Osteoblast (primary cell): ENCODE measurements at regions not wholly inside any gene's neighbourhood (a gene's known extent, or its start where the extent isn't known, plus 50 kb on each side); places are given as distances from the start of the nearest gene placed in this dataset.

Experiments
- DNase-seq: peaks from one replicate; pipeline ENCODE4 v3.0.0; 2011; ENCODE audit warnings: low spot score, mixed read lengths; ENCODE audit not compliant: insufficient read length; ENCODE audit errors: missing footprints
- H2AFZ ChIP-seq: 2 replicates; pipeline ENCODE4 v1.6.0; 2011; ENCODE audit warnings: mild to moderate bottlenecking, low read length
- H3K27ac ChIP-seq: 2 replicates; pipeline ENCODE4 v1.5.1; 2011; ENCODE audit warnings: mild to moderate bottlenecking, low read depth, low read length, moderate library complexity
- H3K27me3 ChIP-seq: 2 replicates; pipeline ENCODE4 v1.6.0; 2012; ENCODE audit warnings: mild to moderate bottlenecking, control low read depth, inconsistent platforms, low read length, moderate library complexity; ENCODE audit not compliant: insufficient read depth
- H3K36me3 ChIP-seq: 2 replicates; pipeline ENCODE4 v1.5.1; 2011; ENCODE audit warnings: mild to moderate bottlenecking, low read length, control low read depth, moderate library complexity; ENCODE audit not compliant: insufficient read depth
- H3K4me1 ChIP-seq: 2 replicates; pipeline ENCODE4 v1.5.1; 2011; ENCODE audit warnings: mild to moderate bottlenecking, low read length, control low read depth, moderate library complexity; ENCODE audit not compliant: insufficient read depth
- H3K4me2 ChIP-seq: 2 replicates; pipeline ENCODE4 v1.6.0; 2011; ENCODE audit warnings: mild to moderate bottlenecking, low read length; ENCODE audit not compliant: insufficient read depth
- H3K4me3 ChIP-seq: fragments of 200-600 bp; sonication (generic); 3 replicates; pipeline ENCODE4 v1.5.1; 2012; ENCODE audit warnings: mild to moderate bottlenecking, low read length, inconsistent platforms; ENCODE audit not compliant: insufficient read depth
- H3K79me2 ChIP-seq: 2 replicates; pipeline ENCODE4 v1.6.0; 2012; ENCODE audit warnings: mild to moderate bottlenecking, low read length, control low read depth, inconsistent platforms; ENCODE audit not compliant: insufficient read depth
- H3K9me3 ChIP-seq: 2 replicates; pipeline ENCODE4 v1.5.1; 2011; ENCODE audit warnings: low read depth, low read length, control low read depth
- H4K20me1 ChIP-seq: 2 replicates; pipeline ENCODE4 v1.6.0; 2012; ENCODE audit warnings: mild to moderate bottlenecking, low read length, control low read depth; ENCODE audit not compliant: insufficient read depth
- TF ChIP-seq, protein P1 (sequence below): IDR thresholded peaks from 2 replicates; pipeline ENCODE4 v1.5.1; 2011; ENCODE audit warnings: mild to moderate bottlenecking, low read depth, low read length, moderate library complexity; ENCODE audit errors: extremely low read depth

DNA sequence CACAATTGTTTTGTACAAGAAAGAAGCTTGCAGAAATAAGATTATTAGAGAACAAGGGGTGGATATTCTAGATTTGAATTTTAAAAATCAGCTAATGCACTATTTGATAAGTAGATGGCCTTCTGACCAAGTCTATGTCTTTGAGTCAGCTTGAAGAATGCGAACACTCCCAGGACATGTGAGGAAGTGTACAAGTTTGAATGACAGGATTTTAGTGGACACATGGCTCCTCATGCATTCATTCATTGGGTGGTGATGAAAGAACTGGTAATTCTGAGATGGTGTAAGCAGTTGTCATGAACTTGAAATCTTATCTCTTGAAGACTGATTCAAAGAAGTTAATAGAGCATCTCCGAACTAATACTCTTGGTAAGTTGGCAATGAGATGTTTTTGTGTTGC, 548.2 kb upstream of the CNKSR2 start:
- H3K4me1 ChIP-seq: no peaks in the 10 kb centered on the region
- H3K4me3 ChIP-seq: no peak overlapping the region
- TF ChIP-seq, protein P1, sequence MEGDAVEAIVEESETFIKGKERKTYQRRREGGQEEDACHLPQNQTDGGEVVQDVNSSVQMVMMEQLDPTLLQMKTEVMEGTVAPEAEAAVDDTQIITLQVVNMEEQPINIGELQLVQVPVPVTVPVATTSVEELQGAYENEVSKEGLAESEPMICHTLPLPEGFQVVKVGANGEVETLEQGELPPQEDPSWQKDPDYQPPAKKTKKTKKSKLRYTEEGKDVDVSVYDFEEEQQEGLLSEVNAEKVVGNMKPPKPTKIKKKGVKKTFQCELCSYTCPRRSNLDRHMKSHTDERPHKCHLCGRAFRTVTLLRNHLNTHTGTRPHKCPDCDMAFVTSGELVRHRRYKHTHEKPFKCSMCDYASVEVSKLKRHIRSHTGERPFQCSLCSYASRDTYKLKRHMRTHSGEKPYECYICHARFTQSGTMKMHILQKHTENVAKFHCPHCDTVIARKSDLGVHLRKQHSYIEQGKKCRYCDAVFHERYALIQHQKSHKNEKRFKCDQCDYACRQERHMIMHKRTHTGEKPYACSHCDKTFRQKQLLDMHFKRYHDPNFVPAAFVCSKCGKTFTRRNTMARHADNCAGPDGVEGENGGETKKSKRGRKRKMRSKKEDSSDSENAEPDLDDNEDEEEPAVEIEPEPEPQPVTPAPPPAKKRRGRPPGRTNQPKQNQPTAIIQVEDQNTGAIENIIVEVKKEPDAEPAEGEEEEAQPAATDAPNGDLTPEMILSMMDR: no peak
- H3K27me3 ChIP-seq: no peaks in the 10 kb centered on the region
- no peaks in the 10 kb centered on the region for H3K36me3 ChIP-seq
- no peak overlapping the region for H3K27ac ChIP-seq
- DNase-seq: no peak
- no peaks in the 10 kb centered on the region for H4K20me1 ChIP-seq
- H3K9me3 ChIP-seq: no peaks in the 10 kb centered on the region
- H3K79me2 ChIP-seq: no peaks in the 10 kb centered on the region
- H2AFZ ChIP-seq: no peak overlapping the region
- no peak overlapping the region for H3K4me2 ChIP-seq

DNA sequence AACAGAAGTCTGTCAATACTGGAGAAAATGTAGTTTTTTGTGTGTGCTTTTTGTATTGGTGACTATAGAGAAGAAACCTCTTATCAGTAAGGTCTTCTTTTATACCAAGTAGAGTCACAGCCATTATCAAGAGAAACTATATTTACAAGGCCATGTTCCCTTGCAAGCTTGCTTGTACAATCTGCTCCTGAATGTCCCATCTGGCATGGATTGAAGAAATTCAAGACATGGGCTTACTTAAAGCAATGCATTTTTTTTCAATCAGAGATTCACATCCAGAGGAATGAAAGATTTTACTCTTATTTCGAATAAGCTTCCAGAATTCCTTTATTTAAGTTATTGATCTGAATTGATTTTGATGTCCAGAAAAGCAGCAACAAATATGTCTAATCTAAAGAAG, 537.3 kb upstream of the RPS6KA3 start:
- H4K20me1 ChIP-seq: no peaks in the 10 kb centered on the region
- no peak for DNase-seq
- TF ChIP-seq, protein P1: no peak

DNA sequence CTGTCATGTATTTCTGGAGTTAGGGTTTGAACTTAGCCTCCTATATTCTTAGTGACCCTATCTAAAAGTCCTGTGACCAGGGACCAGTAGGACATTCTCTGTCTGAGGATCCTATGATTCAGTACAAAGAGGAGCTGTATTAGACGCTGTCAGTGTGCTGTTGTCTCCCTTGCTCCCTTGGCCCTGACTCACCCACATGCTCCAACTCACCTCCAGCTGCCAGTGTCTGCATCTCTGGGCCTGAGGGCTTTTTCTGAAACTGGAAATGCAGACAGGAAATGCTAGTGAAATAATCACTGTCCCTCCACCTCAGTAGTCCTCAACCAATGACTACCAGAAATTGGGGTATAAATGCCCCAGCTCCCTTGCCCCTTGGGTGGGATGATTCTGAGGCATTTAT, 535.3 kb upstream of the RPS6KA3 start:
- Histone ChIP-seq H3K27me3 (no peaks in the 10 kb centered on the region), H4K20me1 (no peaks in the 10 kb centered on the region), H3K36me3 (no peaks in the 10 kb centered on the region), H3K4me2 (no peak overlapping the region), H3K9me3 (no peaks in the 10 kb centered on the region), H3K4me3 (no peak overlapping the region), H2AFZ (no peak overlapping the region), H3K79me2 (no peaks in the 10 kb centered on the region), H3K4me1 (no peaks in the 10 kb centered on the region), H3K27ac (no peak overlapping the region)
- TF ChIP-seq, protein P1: no peak
- no peak for DNase-seq

More for the DNA sequence above, 537.3 kb upstream of the RPS6KA3 start:
- no peak overlapping the region for H3K27ac ChIP-seq
- H3K36me3 ChIP-seq: no peaks in the 10 kb centered on the region
- H3K27me3 ChIP-seq: no peaks in the 10 kb centered on the region
- no peak overlapping the region for H3K4me2 ChIP-seq
- H3K79me2 ChIP-seq: no peaks in the 10 kb centered on the region
- no peak overlapping the region for H2AFZ ChIP-seq
- no peak overlapping the region for H3K4me3 ChIP-seq
- no peaks in the 10 kb centered on the region for H3K9me3 ChIP-seq
- H3K4me1 ChIP-seq: no peaks in the 10 kb centered on the region

DNA sequence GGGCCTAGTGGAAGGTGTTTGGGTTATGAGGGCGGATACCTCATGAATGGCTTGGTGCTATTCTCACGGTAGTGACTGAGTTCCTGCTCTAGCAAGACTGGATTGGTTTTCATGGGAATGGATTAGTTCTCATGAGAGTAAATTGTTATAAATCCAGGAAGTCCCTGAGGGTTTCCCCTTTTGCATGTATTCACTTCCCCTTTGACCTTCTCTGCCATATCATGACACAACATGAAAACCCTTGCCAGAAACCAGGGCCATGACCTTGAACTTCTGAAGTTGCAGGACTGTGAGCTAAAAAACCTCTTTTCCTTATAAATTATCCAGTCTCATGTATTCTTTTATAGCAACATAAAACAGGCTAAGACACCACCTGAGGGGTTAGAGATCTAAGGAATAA, 529.7 kb upstream of the RPS6KA3 start:
- H3K4me2 ChIP-seq: no peak overlapping the region
- TF ChIP-seq, protein P1: no peak
- H3K27ac ChIP-seq: no peak overlapping the region
- H3K4me3 ChIP-seq: no peak overlapping the region
- no peak overlapping the region for H2AFZ ChIP-seq
- H3K4me1 ChIP-seq: no peaks in the 10 kb centered on the region
- no peaks in the 10 kb centered on the region for H3K36me3 ChIP-seq
- no peaks in the 10 kb centered on the region for H4K20me1 ChIP-seq
- no peaks in the 10 kb centered on the region for H3K79me2 ChIP-seq
- H3K27me3 ChIP-seq: no peaks in the 10 kb centered on the region
- no peaks in the 10 kb centered on the region for H3K9me3 ChIP-seq
- no peak for DNase-seq
